Mesothelial cell of epicardium (in vitro differentiated cells): ENCODE measurements at regions not wholly inside any gene's neighbourhood (a gene's known extent, or its start where the extent isn't known, plus 50 kb on each side); places are given as distances from the start of the nearest gene placed in this dataset.

ENCODE experiments used
- DNase-seq, 2 experiments: peaks; one replicate each; pipeline ENCODE4 v3.0.0; 2021; ENCODE audit warnings: low spot score in 2 of 2; ENCODE audit not compliant: unreplicated experiment in 2 of 2
- H3K27ac Mint-ChIP-seq: 2 replicates; pipeline ENCODE4 v1.8.0; 2021; ENCODE audit warnings: mixed read lengths
- H3K27me3 Mint-ChIP-seq: 2 replicates; pipeline ENCODE4 v1.8.0; 2021; ENCODE audit warnings: low read depth, mixed read lengths
- H3K36me3 Mint-ChIP-seq: 2 replicates; pipeline ENCODE4 v1.8.0; 2021; ENCODE audit warnings: mixed read lengths
- H3K4me1 Mint-ChIP-seq: 2 replicates; pipeline ENCODE4 v1.8.0; 2021; ENCODE audit warnings: mixed read lengths
- H3K4me3 Mint-ChIP-seq: 2 replicates; pipeline ENCODE4 v1.8.0; 2021; ENCODE audit warnings: mild to moderate bottlenecking, moderate library complexity, mixed read lengths
- H3K9me3 Mint-ChIP-seq: 2 replicates; pipeline ENCODE4 v1.8.0; 2021; ENCODE audit warnings: mixed read lengths
- CTCF ChIP-seq: fragments of 200-600 bp; sonication (generic); IDR thresholded peaks from one replicate; pipeline ENCODE4 v1.5.0; 2021; ENCODE audit warnings: antibody characterized with exemption; ENCODE audit not compliant: unreplicated experiment

GRCh38 chr3:148042663-148043445, 633.7 kb downstream of the ZIC1 start:
- Mint-ChIP-seq H3K4me1 (no peaks in the 10 kb centered on the region), H3K4me3 (no peak overlapping the region), H3K27me3 (no peaks in the 10 kb centered on the region), H3K36me3 (no peaks in the 10 kb centered on the region), H3K9me3 (no peaks in the 10 kb centered on the region), H3K27ac (no peak overlapping the region)
- no peak for DNase-seq
- TF ChIP-seq CTCF, result no peak

GRCh38 chr3:148044151-148044550, 635.0 kb downstream of the ZIC1 start:
- Mint-ChIP-seq H3K36me3 (no peaks in the 10 kb centered on the region), H3K4me1 (no peaks in the 10 kb centered on the region), H3K27me3 (no peaks in the 10 kb centered on the region), H3K27ac (no peak overlapping the region), H3K4me3 (no peak overlapping the region), H3K9me3 (no peaks in the 10 kb centered on the region)
- no peak for TF ChIP-seq CTCF
- no peak for DNase-seq

GRCh38 chr3:148054999-148055398, 642.7 kb upstream of the AGTR1 start:
- Mint-ChIP-seq H3K36me3 (no peaks in the 10 kb centered on the region), H3K4me3 (no peak overlapping the region), H3K4me1 (no peaks in the 10 kb centered on the region), H3K27ac (no peak overlapping the region), H3K27me3 (no peaks in the 10 kb centered on the region), H3K9me3 (no peaks in the 10 kb centered on the region)
- TF ChIP-seq CTCF, result no peak
- DNase-seq, result no peak

- Mint-ChIP-seq H3K9me3 (no peaks in the 10 kb centered on the region), H3K27me3 (no peaks in the 10 kb centered on the region)
- TF ChIP-seq CTCF, result no peak
These were observed 635.1 kb upstream of the AGTR1 start for GRCh38 chr3:148062590-148062989.

GRCh38 chr3:148066802-148067201, 630.9 kb upstream of the AGTR1 start:
- H3K27me3 Mint-ChIP-seq, result no peaks in the 10 kb centered on the region
- H3K9me3 Mint-ChIP-seq, result no peaks in the 10 kb centered on the region
- peaks cover 3% of the 10 kb centered on the region for H3K4me1 Mint-ChIP-seq
- TF ChIP-seq CTCF, result no peak
- no peak for DNase-seq
- H3K4me3 Mint-ChIP-seq, result no peak overlapping the region
- H3K36me3 Mint-ChIP-seq, result no peaks in the 10 kb centered on the region
- H3K27ac Mint-ChIP-seq, result peak overlapping the region; percentile 3

More at GRCh38 chr3:148062590-148062989, 635.1 kb upstream of the AGTR1 start:
- Mint-ChIP-seq H3K4me3 (no peak overlapping the region), H3K4me1 (peaks cover 3% of the 10 kb centered on the region), H3K27ac (no peak overlapping the region), H3K36me3 (no peaks in the 10 kb centered on the region)
- no peak for DNase-seq
